ENCODE measurements at regions not wholly inside any gene's neighbourhood (a gene's known extent, or its start where the extent isn't known, plus 50 kb on each side); places are given as distances from the start of the nearest gene placed in this dataset.
"Not testable (repeated sequence)": the region's sequence is repeated elsewhere in the genome, so short reads cannot be mapped to it uniquely, and the experiment has no call there.

GRCh38 chrY:21679590-21679989 lies 144.9 kb downstream of the RBMY1A1 start:
- TF ChIP-seq, protein P1, sequence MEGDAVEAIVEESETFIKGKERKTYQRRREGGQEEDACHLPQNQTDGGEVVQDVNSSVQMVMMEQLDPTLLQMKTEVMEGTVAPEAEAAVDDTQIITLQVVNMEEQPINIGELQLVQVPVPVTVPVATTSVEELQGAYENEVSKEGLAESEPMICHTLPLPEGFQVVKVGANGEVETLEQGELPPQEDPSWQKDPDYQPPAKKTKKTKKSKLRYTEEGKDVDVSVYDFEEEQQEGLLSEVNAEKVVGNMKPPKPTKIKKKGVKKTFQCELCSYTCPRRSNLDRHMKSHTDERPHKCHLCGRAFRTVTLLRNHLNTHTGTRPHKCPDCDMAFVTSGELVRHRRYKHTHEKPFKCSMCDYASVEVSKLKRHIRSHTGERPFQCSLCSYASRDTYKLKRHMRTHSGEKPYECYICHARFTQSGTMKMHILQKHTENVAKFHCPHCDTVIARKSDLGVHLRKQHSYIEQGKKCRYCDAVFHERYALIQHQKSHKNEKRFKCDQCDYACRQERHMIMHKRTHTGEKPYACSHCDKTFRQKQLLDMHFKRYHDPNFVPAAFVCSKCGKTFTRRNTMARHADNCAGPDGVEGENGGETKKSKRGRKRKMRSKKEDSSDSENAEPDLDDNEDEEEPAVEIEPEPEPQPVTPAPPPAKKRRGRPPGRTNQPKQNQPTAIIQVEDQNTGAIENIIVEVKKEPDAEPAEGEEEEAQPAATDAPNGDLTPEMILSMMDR (conservative IDR thresholded peaks at IDR 0.05; ENCODE audit: low read length) = not testable (repeated sequence)
- TF ChIP-seq EZH2phosphoT487 (IDR thresholded peaks at IDR 0.05; ENCODE audit: borderline replicate concordance, low read depth, low read length) = not testable (repeated sequence)
